GM19239 (cell line): ENCODE measurements at regions not wholly inside any gene's neighbourhood (a gene's known extent, or its start where the extent isn't known, plus 50 kb on each side); places are given as distances from the start of the nearest gene placed in this dataset.

Experiments used
- DNase-seq: peaks from one replicate; pipeline ENCODE4 v3.0.0; 2011; ENCODE audit warnings: low spot score; ENCODE audit not compliant: insufficient read length
- FAIRE-seq: peaks from 2 replicates; lab custom pipeline; 2011; peaks lifted over from hg19 to GRCh38; lab: Jason Lieb, UNC

- peak; percentile 78 for FAIRE-seq
- DNase-seq: no peak
Observed at GRCh38 chr5:39608024-39608423, 183.2 kb upstream of the DAB2 start.

GRCh38 chr5:39606591-39606990, 181.8 kb upstream of the DAB2 start:
- no peak for FAIRE-seq

GRCh38 chr5:39605588-39606575, 181.1 kb upstream of the DAB2 start:
- DNase-seq: no peak
- FAIRE-seq: no peak

More at GRCh38 chr5:39606591-39606990, 181.8 kb upstream of the DAB2 start:
- no peak for DNase-seq

- DNase-seq: no peak
- no peak for FAIRE-seq
Observed at GRCh38 chr5:39605145-39605544, 180.4 kb upstream of the DAB2 start.

GRCh38 chr5:39604491-39604890, 179.7 kb upstream of the DAB2 start:
- FAIRE-seq: no peak
- no peak for DNase-seq

GRCh38 chr5:39599721-39600431, 175.1 kb upstream of the DAB2 start:
- no peak for DNase-seq
- no peak for FAIRE-seq

- FAIRE-seq: no peak
- no peak for DNase-seq
Observed at GRCh38 chr5:39598661-39599248, 174.0 kb upstream of the DAB2 start.

- DNase-seq (no peak), FAIRE-seq (no peak)
Observed at GRCh38 chr5:39588179-39588578, 163.4 kb upstream of the DAB2 start.

GRCh38 chr5:39587675-39588074, 162.9 kb upstream of the DAB2 start:
- DNase-seq: no peak
- no peak for FAIRE-seq

GRCh38 chr5:39586185-39586584, 161.4 kb upstream of the DAB2 start:
- DNase-seq (no peak), FAIRE-seq (no peak)

GRCh38 chr5:39584927-39585326, 160.1 kb upstream of the DAB2 start:
- FAIRE-seq (no peak), DNase-seq (no peak)

GRCh38 chr5:39580702-39581453, 156.1 kb upstream of the DAB2 start:
- DNase-seq (no peak), FAIRE-seq (no peak)

- FAIRE-seq (no peak), DNase-seq (no peak)
Observed at GRCh38 chr5:39579750-39580149, 155.0 kb upstream of the DAB2 start.

- FAIRE-seq: peak; percentile 85
- DNase-seq: no peak
Observed at GRCh38 chr5:39578887-39579497, 154.2 kb upstream of the DAB2 start.

GRCh38 chr5:39577529-39577928, 152.7 kb upstream of the DAB2 start:
- FAIRE-seq (no peak), DNase-seq (no peak)

GRCh38 chr5:39570403-39571027, 145.7 kb upstream of the DAB2 start:
- no peak for DNase-seq

GRCh38 chr5:39569857-39570256, 145.1 kb upstream of the DAB2 start:
- FAIRE-seq: no peak
- no peak for DNase-seq

More at GRCh38 chr5:39570403-39571027, 145.7 kb upstream of the DAB2 start:
- no peak for FAIRE-seq

GRCh38 chr5:39566891-39567290, 142.1 kb upstream of the DAB2 start:
- FAIRE-seq: no peak

GRCh38 chr5:39566029-39566428, 141.2 kb upstream of the DAB2 start:
- FAIRE-seq: no peak
- no peak for DNase-seq

More at GRCh38 chr5:39566891-39567290, 142.1 kb upstream of the DAB2 start:
- DNase-seq: no peak
